ENCODE measurements at regions not wholly inside any gene's neighbourhood (a gene's known extent, or its start where the extent isn't known, plus 50 kb on each side); places are given as distances from the start of the nearest gene placed in this dataset.

- Histone ChIP-seq H3K4me3 (ENCODE audit: low read depth in 1 of 2, low read length in 1 of 2) (no peak overlapping the region), H3K9me3 (no peaks in the 10 kb centered on the region), H3K27ac (no peak overlapping the region), H3K27me3 (no peaks in the 10 kb centered on the region), H3K36me3 (no peaks in the 10 kb centered on the region), H3K4me1 (ENCODE audit: control insufficient read depth in 1 of 2, insufficient read depth in 1 of 2, low read depth in 1 of 2, low read length in 1 of 2) (no peaks in the 10 kb centered on the region)
- no peak for TF ChIP-seq CTCF (IDR thresholded peaks at IDR 0.05)
These were observed 625.4 kb downstream of the KCNJ2 start for GRCh38 chr17:70794738-70795137.

- no peak overlapping the region for H3K27ac ChIP-seq
- H3K9me3 ChIP-seq, result no peaks in the 10 kb centered on the region
- no peak for TF ChIP-seq CTCF (IDR thresholded peaks at IDR 0.05)
- H3K27me3 ChIP-seq, result no peaks in the 10 kb centered on the region
- no peaks in the 10 kb centered on the region for H3K4me1 ChIP-seq (ENCODE audit: control insufficient read depth in 1 of 2, insufficient read depth in 1 of 2, low read depth in 1 of 2, low read length in 1 of 2)
- H3K4me3 ChIP-seq (ENCODE audit: low read depth in 1 of 2, low read length in 1 of 2), result no peak overlapping the region
- H3K36me3 ChIP-seq, result no peaks in the 10 kb centered on the region
These were observed 626.3 kb downstream of the KCNJ2 start for GRCh38 chr17:70795620-70796019.

- Histone ChIP-seq H3K9me3 (no peaks in the 10 kb centered on the region), H3K4me1 (ENCODE audit: control insufficient read depth in 1 of 2, insufficient read depth in 1 of 2, low read depth in 1 of 2, low read length in 1 of 2) (no peaks in the 10 kb centered on the region), H3K27ac (no peak overlapping the region), H3K27me3 (no peaks in the 10 kb centered on the region), H3K4me3 (ENCODE audit: low read depth in 1 of 2, low read length in 1 of 2) (no peak overlapping the region), H3K36me3 (no peaks in the 10 kb centered on the region)
- TF ChIP-seq CTCF (IDR thresholded peaks at IDR 0.05), result no peak
These were observed 627.4 kb downstream of the KCNJ2 start for GRCh38 chr17:70796757-70797156.

- Histone ChIP-seq H3K27ac (no peak overlapping the region), H3K4me1 (ENCODE audit: control insufficient read depth in 1 of 2, insufficient read depth in 1 of 2, low read depth in 1 of 2, low read length in 1 of 2) (no peaks in the 10 kb centered on the region), H3K36me3 (no peaks in the 10 kb centered on the region), H3K9me3 (no peaks in the 10 kb centered on the region), H3K27me3 (no peaks in the 10 kb centered on the region), H3K4me3 (ENCODE audit: low read depth in 1 of 2, low read length in 1 of 2) (no peak overlapping the region)
- no peak for TF ChIP-seq CTCF (IDR thresholded peaks at IDR 0.05)
These were observed 627.8 kb downstream of the KCNJ2 start for GRCh38 chr17:70797166-70797565.

- Histone ChIP-seq H3K4me1 (ENCODE audit: control insufficient read depth in 1 of 2, insufficient read depth in 1 of 2, low read depth in 1 of 2, low read length in 1 of 2) (no peaks in the 10 kb centered on the region), H3K4me3 (ENCODE audit: low read depth in 1 of 2, low read length in 1 of 2) (no peak overlapping the region), H3K27ac (no peak overlapping the region), H3K27me3 (no peaks in the 10 kb centered on the region), H3K36me3 (no peaks in the 10 kb centered on the region), H3K9me3 (no peaks in the 10 kb centered on the region)
- no peak for TF ChIP-seq CTCF (IDR thresholded peaks at IDR 0.05)
These were observed 634.8 kb downstream of the KCNJ2 start for GRCh38 chr17:70804161-70804560.

- H3K9me3 ChIP-seq, result no peaks in the 10 kb centered on the region
- H3K27ac ChIP-seq, result no peak overlapping the region
These were observed 639.3 kb downstream of the KCNJ2 start for GRCh38 chr17:70808596-70808995.

More at GRCh38 chr17:70808596-70808995, 639.3 kb downstream of the KCNJ2 start:
- TF ChIP-seq CTCF (IDR thresholded peaks at IDR 0.05), result no peak
- Histone ChIP-seq H3K4me3 (ENCODE audit: low read depth in 1 of 2, low read length in 1 of 2) (no peak overlapping the region), H3K36me3 (no peaks in the 10 kb centered on the region), H3K4me1 (ENCODE audit: control insufficient read depth in 1 of 2, insufficient read depth in 1 of 2, low read depth in 1 of 2, low read length in 1 of 2) (no peaks in the 10 kb centered on the region), H3K27me3 (no peaks in the 10 kb centered on the region)
